Hepatocyte (in vitro differentiated cells): ENCODE measurements at regions not wholly inside any gene's neighbourhood (a gene's known extent, or its start where the extent isn't known, plus 50 kb on each side); places are given as distances from the start of the nearest gene placed in this dataset.

ENCODE experiments used
- DNase-seq: peaks from one replicate; pipeline ENCODE4 v3.0.0-alpha.2; 2016; ENCODE audit warnings: low spot score
- H2AFZ ChIP-seq: fragments of 200-600 bp; sonication (generic); 2 replicates; pipeline ENCODE4 v1.6.0; 2016; ENCODE audit warnings: antibody characterized with exemption, mild to moderate bottlenecking
- H3K27ac ChIP-seq: fragments of 200-600 bp; sonication (generic); 2 replicates; pipeline ENCODE4 v1.5.1; 2016; ENCODE audit warnings: mild to moderate bottlenecking
- H3K27me3 ChIP-seq: fragments of 200-600 bp; sonication (generic); 2 replicates; pipeline ENCODE4 v1.6.1; 2016
- H3K36me3 ChIP-seq: fragments of 200-600 bp; sonication (generic); replicated peaks from 2 replicates; pipeline ENCODE4 v1.5.1; 2016; ENCODE audit warnings: low read depth; ENCODE audit not compliant: insufficient read depth
- H3K4me1 ChIP-seq: fragments of 200-600 bp; sonication (generic); 2 replicates; pipeline ENCODE4 v1.5.1; 2016; ENCODE audit warnings: mild to moderate bottlenecking, moderate library complexity; ENCODE audit not compliant: insufficient read depth
- H3K4me2 ChIP-seq: fragments of 200-600 bp; sonication (generic); 2 replicates; pipeline ENCODE4 v1.6.0; 2016
- H3K4me3 ChIP-seq: fragments of 200-600 bp; sonication (generic); 2 replicates; pipeline ENCODE4 v1.5.1; 2016; ENCODE audit warnings: mild to moderate bottlenecking
- H3K79me2 ChIP-seq: fragments of 200-600 bp; sonication (generic); 2 replicates; pipeline ENCODE4 v1.6.0; 2017; ENCODE audit warnings: mild to moderate bottlenecking
- H3K9me2 ChIP-seq: fragments of 200-600 bp; sonication (generic); replicated peaks from 2 replicates; pipeline ENCODE4 v1.6.0; 2017; ENCODE audit warnings: mild to moderate bottlenecking; ENCODE audit not compliant: insufficient read depth
- H3K9me3 ChIP-seq: fragments of 200-600 bp; sonication (generic); 2 replicates; pipeline ENCODE4 v1.5.1; 2016; ENCODE audit warnings: low read depth, mild to moderate bottlenecking
- H4K20me1 ChIP-seq: fragments of 200-600 bp; sonication (generic); 2 replicates; pipeline ENCODE4 v1.6.0; 2016; ENCODE audit warnings: mild to moderate bottlenecking; ENCODE audit not compliant: insufficient read depth, poor library complexity, severe bottlenecking
- EZH2 ChIP-seq: fragments of 200-600 bp; sonication (generic); IDR thresholded peaks from 2 replicates; pipeline ENCODE4 v1.6.1; 2016; ENCODE audit warnings: antibody characterized with exemption, mild to moderate bottlenecking, borderline replicate concordance
- EZH2phosphoT487 ChIP-seq: fragments of 200-600 bp; sonication (generic); IDR thresholded peaks from one replicate; pipeline ENCODE4 v1.6.1; 2018; ENCODE audit warnings: antibody characterized with exemption, mild to moderate bottlenecking, low read depth, moderate library complexity; ENCODE audit not compliant: unreplicated experiment, severe bottlenecking
- WGBS: methylation state at CpG from one replicate; pipeline ENCODE4 v1.1.6; 2016; ENCODE audit warnings: low lambda C conversion rate; ENCODE audit errors: missing lambda C conversion rate; 5-methylcytosine and 5-hydroxymethylcytosine counted together
- TF ChIP-seq, protein P1 (sequence below): fragments of 200-600 bp; sonication (generic); IDR thresholded peaks from 2 replicates; pipeline ENCODE4 v1.5.1; 2016; ENCODE audit warnings: antibody characterized with exemption, mild to moderate bottlenecking; ENCODE audit not compliant: poor library complexity

DNA sequence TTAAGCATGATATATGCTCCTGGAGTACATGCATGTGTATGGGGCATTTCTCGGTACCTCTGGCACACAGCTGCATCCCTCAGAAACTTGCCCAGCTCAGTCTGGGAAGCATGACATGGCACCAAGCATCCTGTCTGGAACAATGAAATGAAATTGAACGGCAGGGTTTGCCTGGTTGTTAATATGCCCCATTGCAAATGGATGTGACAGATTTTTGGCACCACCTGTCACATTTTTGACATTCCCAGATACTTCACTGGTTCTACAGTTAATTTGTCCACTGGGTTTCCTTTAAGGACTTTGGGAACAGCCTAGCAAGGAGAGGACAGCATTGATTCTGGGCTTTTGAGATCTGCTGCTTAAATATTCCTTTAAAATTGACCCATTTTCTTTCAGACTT lies 305.8 kb downstream of the TSN start:
- Histone ChIP-seq H3K9me3 (no peaks in the 10 kb centered on the region), H2AFZ (no peak overlapping the region), H3K4me3 (no peak overlapping the region), H3K4me2 (no peak overlapping the region), H3K27me3 (no peaks in the 10 kb centered on the region), H3K79me2 (no peaks in the 10 kb centered on the region), H3K36me3 (no peaks in the 10 kb centered on the region), H3K9me2 (no peaks in the 10 kb centered on the region), H4K20me1 (no peaks in the 10 kb centered on the region), H3K4me1 (peaks cover 13% of the 10 kb centered on the region), H3K27ac (no peak overlapping the region)
- TF ChIP-seq EZH2, result no peak
- TF ChIP-seq, protein P1, sequence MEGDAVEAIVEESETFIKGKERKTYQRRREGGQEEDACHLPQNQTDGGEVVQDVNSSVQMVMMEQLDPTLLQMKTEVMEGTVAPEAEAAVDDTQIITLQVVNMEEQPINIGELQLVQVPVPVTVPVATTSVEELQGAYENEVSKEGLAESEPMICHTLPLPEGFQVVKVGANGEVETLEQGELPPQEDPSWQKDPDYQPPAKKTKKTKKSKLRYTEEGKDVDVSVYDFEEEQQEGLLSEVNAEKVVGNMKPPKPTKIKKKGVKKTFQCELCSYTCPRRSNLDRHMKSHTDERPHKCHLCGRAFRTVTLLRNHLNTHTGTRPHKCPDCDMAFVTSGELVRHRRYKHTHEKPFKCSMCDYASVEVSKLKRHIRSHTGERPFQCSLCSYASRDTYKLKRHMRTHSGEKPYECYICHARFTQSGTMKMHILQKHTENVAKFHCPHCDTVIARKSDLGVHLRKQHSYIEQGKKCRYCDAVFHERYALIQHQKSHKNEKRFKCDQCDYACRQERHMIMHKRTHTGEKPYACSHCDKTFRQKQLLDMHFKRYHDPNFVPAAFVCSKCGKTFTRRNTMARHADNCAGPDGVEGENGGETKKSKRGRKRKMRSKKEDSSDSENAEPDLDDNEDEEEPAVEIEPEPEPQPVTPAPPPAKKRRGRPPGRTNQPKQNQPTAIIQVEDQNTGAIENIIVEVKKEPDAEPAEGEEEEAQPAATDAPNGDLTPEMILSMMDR, result no peak
- TF ChIP-seq EZH2phosphoT487, result no peak
- 67% methylated on average over 2 of the region's 2 CpGs for WGBS
- DNase-seq, result no peak

DNA sequence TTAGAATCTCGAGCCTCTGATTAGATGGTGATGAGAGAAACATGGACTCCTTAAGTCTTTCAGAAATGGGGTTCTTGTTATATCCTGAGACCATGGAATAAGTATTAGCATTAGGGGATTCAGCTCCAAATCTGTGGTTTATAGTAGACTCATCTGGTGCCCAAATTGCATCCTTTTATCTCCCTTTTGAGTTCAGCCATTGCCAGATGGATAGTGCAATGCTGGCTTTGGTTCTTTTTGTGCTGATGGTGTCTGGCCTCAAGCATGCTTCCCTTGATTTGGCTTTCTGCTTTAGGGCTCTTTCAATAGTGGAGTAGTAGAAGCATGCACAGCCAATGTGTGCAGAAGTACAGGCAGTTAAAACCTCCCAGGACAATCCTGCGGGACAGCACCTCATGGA lies 306.4 kb downstream of the TSN start:
- TF ChIP-seq EZH2 (no peak), EZH2phosphoT487 (no peak)
- TF ChIP-seq, protein P1, result no peak
- 67% methylated on average over 2 of the region's 2 CpGs for WGBS

DNA sequence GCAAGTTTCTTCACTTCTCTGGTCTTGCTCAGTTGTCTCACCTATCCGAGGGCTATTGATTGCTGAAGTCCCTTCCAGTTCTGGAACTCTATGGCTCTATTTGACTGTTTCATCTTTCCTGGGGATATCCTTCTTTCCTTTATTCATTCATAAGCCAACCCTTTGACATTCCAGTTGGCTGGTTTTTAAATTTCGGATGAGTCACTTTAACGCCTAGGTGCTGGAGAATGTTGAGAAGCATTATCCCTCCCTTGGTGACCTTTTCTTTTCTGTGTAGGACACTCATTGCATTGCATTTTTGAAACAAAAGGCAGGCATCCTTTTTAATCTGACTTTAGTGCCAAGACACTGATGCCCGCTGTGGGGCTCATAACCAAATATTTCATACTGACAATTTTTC lies 307.1 kb downstream of the TSN start:
- Histone ChIP-seq H2AFZ (no peak overlapping the region), H3K4me2 (no peak overlapping the region), H3K4me1 (peaks cover 5% of the 10 kb centered on the region), H3K27me3 (no peaks in the 10 kb centered on the region), H3K4me3 (no peak overlapping the region), H3K79me2 (no peaks in the 10 kb centered on the region), H3K9me2 (no peaks in the 10 kb centered on the region), H3K36me3 (no peaks in the 10 kb centered on the region), H4K20me1 (no peaks in the 10 kb centered on the region), H3K27ac (no peak overlapping the region), H3K9me3 (no peaks in the 10 kb centered on the region)
- WGBS, result 68% methylated on average over 4 of the region's 4 CpGs
- no peak for DNase-seq
- TF ChIP-seq, protein P1, result no peak
- TF ChIP-seq EZH2phosphoT487 (no peak), EZH2 (no peak)

More for the DNA sequence above, 306.4 kb downstream of the TSN start:
- Histone ChIP-seq H3K4me3 (no peak overlapping the region), H2AFZ (no peak overlapping the region), H3K4me1 (peaks cover 11% of the 10 kb centered on the region), H3K4me2 (no peak overlapping the region), H3K9me2 (no peaks in the 10 kb centered on the region), H3K27ac (no peak overlapping the region), H4K20me1 (no peaks in the 10 kb centered on the region), H3K27me3 (no peaks in the 10 kb centered on the region), H3K9me3 (no peaks in the 10 kb centered on the region), H3K79me2 (no peaks in the 10 kb centered on the region), H3K36me3 (no peaks in the 10 kb centered on the region)
- no peak for DNase-seq

DNA sequence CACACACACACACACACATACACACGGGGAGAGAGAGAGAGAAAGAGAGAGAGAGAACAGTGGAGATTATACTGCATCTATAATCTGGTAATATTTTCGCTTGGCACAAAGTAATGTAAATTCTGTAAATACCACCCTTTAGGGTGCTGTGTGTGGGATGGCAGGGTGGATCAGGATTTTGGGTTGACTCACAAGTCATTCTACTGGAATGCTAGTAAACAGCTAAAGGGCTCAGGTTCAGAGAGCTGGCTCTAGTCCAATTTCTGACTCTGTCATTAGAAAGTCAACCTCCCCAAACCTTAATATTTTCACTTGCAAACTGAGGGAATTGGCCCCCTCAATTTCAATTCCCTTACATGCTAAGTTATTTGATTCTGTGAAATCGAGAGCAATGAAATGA lies 308.3 kb downstream of the TSN start:
- no peaks in the 10 kb centered on the region for H3K79me2 ChIP-seq
- no peaks in the 10 kb centered on the region for H3K36me3 ChIP-seq
- no peaks in the 10 kb centered on the region for H3K4me1 ChIP-seq
- H3K27ac ChIP-seq, result no peak overlapping the region
- no peak overlapping the region for H3K4me2 ChIP-seq
- no peaks in the 10 kb centered on the region for H3K27me3 ChIP-seq
- H4K20me1 ChIP-seq, result no peaks in the 10 kb centered on the region
- TF ChIP-seq, protein P1, result no peak
- no peak for TF ChIP-seq EZH2
- no peak for TF ChIP-seq EZH2phosphoT487
- WGBS, result 77% methylated on average over 3 of the region's 3 CpGs
- H3K9me2 ChIP-seq, result no peaks in the 10 kb centered on the region
- no peaks in the 10 kb centered on the region for H3K9me3 ChIP-seq
- H2AFZ ChIP-seq, result no peak overlapping the region
- no peak for DNase-seq
- no peak overlapping the region for H3K4me3 ChIP-seq
